Activated naive CD4-positive, alpha-beta T cell treated with anti-CD3 and anti-CD28 coated beads, Interleukin-2, amount 50 U/mL, for 16 hours (primary cell): ENCODE measurements at regions not wholly inside any gene's neighbourhood (a gene's known extent, or its start where the extent isn't known, plus 50 kb on each side); places are given as distances from the start of the nearest gene placed in this dataset.
"Not testable (repeated sequence)": the region's sequence is repeated elsewhere in the genome, so short reads cannot be mapped to it uniquely, and the experiment has no call there.

Source experiments
- DNase-seq: peaks from one replicate; pipeline ENCODE4 v3.0.0-alpha.2; 2020

DNA sequence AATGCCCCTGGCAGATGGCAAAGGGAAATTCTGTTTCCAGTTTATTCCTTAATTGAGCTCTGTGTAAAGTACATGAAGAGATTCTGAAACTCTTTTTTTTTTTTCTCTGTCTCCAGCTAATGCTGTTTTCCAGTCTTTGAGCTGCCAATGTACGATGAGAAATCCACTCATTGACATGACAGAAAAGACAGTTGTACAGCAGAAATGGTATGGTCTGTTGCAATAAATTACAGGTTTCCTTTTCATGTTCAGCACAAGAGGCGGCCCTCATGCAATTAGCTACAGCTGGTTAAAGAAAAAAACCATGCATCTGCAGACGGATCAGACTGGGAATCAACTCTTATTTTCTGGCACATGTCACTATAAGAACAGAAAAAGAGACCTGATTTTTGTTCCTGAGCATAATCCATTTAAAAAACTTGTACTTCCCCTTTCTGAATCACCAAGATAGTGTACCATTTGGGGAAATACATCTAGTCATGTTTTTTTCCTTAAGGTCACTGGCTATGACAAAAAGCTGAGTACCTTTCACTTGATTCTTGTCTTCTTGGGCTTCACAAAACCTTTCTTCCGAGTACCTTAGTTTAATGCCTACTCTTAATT is 289.8 kb upstream of the PREP start:
- no peak for DNase-seq

DNA sequence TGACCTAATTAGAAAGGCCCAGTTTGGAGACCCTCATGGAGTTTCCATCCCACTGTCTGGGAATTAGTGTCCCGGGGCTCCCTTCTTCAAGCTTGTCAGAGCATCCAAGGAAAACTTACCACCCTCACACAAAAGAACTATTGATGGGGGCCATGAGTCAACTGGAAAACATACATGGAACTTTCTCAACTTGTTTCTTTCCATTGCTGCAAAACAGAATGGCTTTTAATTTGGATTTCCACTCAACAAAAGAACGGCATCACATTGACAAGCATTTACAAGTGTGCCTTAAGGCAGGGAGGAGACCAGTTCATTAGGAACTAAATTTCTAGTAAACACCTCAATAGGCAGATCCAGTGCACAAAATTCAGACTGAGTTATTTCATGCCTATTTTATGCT is 289.1 kb upstream of the PREP start:
- no peak for DNase-seq

DNA sequence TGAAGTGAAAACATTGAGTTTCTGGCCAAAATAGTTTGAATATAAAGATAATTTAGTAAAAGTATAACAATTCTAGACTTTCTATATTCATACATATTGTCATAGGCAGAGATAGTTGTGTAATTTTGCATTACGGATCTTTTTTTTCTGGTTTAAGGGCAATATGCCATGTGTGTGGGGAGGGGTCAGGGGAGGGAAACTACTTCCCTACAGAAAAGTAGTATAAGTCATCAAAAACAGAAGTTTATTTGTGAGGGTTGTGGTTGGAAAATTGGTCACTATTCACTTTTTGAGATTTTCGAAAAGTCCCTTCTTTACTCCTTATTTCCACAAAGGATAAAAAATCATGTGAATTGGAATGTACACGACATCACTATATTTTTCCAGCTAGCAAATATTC is 288.2 kb upstream of the PREP start:
- no peak for DNase-seq

DNA sequence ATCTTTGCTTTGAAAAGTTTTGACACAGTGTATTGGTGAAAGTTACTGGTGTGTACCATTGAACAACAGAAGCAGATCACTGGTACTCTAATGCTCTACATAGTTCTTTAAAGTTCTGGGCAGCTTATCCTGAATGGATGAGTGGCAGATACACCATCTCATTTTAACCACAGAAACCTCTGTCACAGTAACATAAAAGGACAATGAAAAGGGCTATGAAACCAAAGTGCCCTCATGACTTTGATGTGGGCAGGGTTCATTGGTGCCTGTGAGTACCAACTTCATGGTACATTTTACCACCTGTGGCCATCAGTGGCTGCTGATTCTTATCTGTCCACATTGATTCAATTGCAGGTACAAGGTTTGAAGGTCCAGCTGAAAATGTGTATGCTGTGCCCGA is 285.7 kb upstream of the PREP start:
- no peak for DNase-seq

DNA sequence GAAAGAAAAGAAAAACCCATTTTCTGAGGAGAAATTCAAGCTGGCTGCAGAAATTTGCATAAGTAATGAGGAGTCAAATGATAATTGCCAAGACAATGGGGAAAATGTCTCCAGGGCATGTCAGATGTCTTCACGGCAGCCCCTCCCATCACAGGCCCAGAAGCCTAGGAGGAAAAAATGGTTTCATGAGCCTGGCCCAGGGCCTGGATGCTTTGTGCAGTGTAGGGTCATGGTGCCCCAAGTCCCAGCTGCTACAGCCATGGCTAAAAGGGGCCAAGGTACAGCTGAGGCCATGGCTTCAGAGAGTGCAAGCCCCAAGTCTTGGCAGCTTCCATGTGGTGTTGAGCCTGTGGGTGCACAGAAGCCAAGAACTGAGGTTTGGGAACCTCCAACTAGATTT is 283.9 kb upstream of the PREP start:
- not testable (repeated sequence) for DNase-seq

DNA sequence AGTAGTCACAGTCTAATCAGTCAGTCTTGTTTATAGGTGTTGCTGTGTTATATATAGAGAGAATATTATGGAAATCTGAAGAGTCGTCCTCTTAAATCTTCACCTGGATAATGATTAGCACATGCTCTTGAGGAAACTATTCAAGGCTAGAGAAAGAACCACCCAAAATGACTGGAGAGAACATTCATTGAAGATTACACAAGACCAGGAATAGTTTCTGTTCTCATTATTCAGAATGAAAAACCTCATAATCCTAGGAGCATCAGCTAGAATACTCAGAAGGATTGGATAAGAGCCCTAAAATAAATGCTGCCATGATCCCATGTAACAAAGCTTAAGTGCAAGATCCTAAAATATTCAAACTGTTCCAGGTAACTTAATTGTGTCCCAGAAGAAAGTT is 278.2 kb upstream of the PREP start:
- no peak for DNase-seq

DNA sequence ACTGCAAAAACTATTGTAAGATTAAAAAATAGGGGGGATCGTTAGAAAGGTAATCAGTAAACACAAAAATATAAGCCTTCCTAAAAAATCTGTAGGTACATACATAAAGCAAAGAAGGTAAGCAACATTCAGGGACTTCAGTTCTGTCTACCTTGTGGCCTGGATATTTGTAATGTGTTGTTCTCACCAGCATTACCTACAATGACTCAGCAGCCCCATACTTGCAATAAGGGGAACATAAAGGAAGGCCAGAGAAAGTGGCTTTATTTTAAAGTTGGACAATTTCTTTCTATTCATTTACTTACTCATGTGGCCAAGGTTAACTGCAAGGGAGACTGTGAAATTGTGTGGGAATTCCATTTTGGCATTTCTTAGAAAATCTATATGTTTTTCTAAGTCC is 277.2 kb upstream of the PREP start:
- no peak for DNase-seq

DNA sequence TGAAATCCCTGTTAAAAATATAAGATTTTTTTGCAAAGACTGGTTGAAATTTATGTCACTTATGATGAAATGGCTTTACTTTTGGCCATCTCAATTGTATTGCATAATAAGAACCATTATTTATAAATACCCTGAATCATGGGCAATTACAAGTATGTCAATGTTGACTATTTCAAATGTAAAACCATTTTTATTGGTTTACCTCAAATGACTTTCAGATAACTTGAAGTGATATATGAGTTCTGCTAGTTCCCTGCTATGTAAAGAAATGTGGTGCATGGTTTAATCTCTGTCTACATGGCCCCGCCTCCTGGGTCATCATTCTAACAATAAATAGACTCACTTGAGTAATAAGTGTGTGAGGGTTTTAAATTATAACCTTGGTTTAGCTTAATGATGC is 275.6 kb upstream of the PREP start:
- DNase-seq, result no peak

DNA sequence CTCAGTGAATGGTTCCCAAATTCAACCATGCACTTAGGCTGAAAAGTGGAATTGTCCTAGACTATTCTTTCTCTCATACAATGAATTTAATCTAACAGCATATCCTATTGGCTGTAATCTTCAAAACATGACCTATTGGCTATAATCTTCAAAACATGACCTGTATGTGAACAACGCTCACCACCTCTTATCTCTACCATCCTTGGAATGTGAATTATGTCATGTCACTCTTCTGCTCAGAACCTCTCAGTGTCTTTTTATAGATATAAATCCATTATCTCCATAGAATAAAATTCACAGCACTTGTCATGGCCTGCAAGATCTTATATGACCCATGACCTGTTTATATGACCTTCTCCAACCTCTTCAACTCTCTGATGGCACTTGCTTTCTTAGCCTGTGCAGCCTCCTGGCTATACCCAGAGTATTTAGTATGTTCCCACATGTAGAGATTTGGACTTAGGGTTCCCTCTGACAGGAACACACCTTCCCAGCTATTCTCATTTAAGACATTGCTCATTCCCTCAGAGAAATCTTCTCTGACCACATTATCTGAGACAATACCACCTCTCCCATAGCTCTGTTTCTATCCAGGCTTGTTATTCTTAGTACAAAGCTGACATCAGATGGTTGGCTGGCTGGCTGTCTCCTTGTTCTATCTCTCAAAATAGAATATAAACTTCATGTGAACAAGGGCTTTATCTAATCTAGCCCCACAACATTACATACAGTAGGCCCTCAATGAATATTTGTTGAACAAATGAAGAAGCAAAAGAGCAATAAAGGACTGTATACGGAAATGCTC is 275.0 kb upstream of the PREP start:
- DNase-seq, result no peak

DNA sequence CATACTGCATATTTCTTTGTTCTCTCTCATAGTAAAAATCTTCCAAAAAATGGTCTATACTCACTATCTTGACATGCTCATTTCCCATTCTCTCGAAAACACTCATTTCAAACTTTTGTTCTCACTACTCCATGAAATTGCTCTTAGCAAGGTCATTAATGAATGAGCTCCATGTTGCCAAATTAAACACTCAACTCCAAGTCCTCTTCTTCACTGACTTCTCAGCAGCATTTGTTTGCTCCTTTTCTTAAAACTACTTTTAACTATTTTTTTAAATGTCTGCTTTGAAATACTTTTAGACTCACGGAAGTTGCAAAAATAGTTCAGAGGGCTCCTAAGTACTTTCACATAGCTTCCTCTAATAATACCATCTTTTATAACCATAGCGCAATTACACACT is 274.0 kb upstream of the PREP start:
- DNase-seq, result no peak

DNA sequence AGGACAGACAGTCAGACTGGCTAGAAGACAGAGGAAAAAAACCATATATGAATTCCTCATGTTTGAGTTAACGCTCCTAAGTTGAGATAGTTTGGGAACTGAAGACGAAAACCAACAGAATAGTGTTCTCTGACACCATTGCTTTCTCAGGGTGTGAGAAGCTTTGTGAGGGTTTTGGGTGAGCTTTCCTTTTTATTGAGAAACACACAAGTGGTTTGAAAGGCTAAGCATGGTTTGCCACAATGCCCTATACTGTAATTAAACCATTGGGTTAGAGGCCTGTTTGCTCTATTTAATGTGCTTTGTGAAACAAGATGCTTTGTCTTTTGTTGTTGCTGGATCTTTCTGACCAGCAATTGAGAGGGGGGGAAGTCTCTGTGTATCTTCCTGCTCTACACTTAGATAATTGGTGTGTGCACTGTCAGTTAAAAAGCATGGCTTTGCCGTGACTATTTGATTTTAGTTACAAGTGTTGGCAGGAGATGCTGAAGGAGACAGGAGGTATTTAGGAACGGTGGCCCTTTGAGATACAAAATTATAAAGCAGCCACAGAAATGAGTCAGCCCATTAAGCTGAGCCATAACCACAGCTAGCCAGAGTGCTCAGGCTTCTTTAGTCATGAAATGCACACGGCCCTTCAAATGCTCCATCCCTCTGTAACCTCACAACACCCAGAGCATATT is 273.0 kb upstream of the PREP start:
- DNase-seq, result no peak

DNA sequence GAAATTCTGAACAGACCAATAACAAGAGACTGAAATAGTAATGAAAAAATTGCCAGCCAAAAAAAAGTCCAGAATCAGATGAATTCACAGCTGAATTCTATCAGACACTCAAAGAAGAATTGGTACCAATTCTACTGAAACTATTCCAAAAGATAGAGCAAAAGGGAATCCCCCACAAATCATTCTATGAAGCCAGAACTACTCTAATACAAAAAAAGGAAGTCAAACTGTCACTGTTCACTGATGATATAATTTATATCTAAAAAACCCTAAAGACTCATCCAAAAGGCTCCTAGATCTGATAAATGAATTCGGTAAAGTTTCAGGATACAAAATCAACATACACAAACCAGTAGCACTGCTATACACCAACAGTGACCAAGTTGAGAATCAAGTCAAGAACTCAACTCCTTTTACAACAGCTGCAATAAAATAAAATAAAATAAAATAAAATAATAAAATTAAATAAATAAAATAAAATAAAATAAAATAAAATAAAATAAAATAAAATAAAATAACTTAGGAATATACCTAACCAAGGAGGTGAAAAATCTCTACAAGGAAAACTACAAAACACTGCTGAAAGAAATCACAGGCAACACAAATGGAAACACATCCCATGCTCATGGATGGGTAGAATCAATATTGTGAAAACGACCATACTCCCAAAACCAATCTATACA is 270.1 kb upstream of the PREP start:
- DNase-seq, result not testable (repeated sequence)

DNA sequence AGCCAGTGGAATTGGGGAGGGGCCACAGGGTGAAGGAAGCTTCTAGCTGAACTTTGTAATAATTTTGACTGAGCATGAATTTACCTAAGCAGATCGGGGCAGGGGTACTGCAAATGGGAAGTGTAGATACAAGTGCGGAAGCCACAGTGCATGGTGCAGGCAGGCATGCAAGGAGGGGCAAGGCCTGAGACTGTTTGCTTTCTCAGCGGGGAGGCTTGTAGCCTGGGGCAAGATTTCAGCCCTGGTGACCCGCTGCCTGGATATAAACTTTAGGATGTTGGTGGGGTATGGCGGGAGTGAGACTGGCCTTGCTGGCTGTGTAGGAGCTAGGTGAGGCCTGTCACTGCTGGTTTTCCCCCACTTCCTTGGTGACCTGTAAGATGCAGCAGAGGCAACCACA is 266.4 kb upstream of the PREP start:
- DNase-seq, result no peak

DNA sequence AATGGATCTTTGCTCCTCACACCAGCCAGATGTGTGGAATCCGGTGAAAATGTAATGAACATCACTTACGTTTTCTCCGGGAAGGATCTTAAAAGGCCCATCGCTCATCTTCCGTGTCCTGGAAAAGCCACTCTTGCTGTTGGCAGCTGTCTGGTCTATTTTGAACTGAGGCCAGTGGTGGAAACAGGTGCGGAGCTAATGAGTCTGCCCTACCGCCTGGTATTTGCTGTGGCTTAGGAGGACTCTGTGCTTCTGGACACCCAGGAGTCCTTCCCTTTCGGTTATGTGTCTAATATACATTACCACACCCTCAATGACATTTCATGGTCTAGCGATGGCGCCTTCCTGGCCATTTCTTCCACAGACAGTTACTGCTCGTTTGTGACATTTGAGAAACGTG is 264.2 kb upstream of the PREP start:
- DNase-seq, result no peak

DNA sequence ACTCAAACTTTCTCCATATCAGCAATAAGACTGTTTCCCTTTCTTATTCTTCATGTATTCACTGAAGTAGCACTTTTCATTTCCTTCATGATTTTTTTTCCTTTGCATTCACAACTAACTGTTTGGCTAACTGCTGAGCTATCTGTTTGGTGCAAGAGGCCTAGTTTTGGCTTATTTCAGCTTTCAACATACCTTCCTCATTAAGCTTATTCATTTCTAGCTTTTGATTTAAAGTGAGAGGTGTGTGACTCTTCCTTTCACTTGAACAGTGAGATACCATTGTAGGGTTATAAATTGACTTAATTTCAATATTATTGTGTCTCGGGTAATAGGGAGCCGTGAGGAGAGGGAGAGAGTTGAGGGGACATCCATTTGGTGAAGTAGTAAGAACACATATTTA is 262.0 kb upstream of the PREP start:
- no peak for DNase-seq

DNA sequence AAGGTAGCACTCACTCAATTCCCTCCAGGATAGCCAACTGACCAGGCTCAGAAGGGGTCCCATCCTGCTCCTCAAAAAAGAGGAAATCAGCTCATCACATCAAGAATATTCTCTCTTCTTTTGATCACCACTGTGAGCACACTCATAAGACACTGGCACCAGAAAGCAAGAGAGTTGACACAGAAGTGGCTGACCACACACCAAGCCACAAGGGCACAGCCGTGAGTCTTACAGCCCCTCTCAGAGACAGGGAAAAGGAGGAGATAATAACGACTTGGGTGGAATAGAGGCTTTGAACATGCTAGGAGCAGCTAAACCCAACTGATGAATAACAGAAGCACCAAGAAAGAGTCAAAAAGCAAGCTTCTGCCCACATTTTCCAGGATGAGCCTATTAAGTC is 249.1 kb upstream of the PREP start:
- DNase-seq, result no peak

DNA sequence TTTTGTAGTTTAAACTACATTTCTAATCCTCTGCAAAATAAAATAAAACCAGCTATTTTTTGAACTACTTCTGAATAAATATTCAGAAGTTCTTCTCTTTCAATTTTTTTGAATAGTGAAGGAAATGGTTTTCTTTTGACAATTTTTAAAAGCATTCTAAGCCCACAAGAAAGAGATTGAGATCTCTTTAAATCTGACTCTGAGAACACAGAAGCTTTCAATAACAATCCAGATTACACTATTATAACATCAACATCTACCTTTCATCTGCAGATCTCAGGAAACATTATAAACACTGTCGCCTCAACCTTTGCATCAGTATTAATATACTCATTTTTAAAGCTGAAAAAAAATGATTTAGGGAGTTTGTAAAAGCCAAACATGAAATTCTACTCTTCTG is 247.5 kb upstream of the PREP start:
- no peak for DNase-seq

DNA sequence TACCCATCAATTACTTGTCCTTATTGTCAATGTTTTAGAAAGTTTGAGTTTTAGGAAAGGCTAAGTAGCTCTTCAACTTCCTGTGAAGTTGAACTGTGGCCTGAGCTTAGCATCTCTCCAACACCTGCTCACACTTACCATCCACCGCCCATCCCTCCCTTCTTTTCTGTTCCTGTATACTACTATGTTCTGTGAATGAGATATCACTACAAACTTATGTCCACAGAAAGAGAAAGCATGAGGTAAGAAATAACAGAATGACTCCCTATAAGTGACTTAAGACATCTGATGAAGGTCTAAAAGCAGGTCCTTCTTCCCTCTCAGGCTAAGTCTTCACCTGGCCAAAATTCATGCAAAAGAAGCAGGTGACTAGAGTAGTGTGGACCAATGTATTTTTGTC is 246.3 kb upstream of the PREP start:
- no peak for DNase-seq

DNA sequence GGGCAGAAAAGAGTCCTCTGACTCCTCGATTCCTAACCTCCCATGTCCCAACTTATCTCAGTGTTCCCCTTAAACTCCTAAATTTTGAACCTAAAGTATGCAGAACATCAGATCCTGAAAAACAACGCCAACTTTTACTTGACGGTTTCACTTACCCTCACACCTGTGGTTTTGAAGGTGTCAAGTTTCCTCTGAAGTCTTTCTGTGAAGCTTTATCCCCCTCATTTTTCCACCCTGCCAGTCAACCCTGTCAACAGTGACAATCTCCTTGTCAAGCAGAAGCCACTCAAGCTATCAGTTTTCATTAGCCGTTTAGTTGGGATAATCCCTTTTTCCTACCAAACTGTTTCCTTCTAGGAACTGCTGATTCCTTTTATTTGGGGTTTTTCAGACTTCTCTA is 245.4 kb upstream of the PREP start:
- DNase-seq, result no peak

DNA sequence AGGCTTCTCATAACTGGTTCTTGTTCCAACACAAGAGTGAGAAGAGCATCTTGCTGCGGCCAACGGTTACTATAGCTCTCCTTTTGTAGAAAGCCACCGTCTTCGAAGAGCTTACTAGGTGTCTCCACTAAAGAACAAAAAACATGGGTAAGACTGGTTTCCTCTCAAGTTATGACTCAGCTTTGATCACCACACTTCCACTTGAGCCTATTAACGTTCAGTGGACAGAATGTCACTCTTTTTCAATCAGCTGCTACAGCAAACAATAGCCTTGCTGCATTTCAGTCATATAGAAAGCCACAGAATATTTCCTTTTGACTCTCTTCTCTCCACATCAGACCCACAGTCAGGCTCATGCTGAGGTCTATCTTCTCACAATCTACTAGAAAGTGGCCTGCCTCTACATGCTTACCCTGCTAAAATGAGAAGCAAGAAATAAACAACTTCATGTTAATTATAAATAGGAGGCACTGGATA is 243.5 kb upstream of the PREP start:
- no peak for DNase-seq

DNA sequence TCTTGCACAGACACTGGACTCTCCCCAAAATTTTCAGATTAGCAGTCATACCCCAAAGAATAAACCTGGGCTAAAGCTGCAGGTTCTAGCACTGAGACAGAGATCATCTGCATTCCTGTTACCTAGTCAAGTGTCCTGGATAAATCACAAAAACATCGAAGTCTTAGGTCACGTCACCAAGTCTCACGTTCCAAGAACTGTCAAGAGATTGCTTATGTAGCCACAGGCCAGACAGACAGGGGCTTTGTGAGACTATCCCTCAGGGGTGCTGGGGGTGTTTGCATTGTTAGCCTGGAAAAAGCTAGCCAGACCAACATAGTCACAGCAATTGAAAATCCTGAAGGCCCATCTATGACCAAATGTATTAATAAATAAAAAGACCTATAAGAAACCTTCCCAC is 243.1 kb upstream of the PREP start:
- DNase-seq, result no peak

DNA sequence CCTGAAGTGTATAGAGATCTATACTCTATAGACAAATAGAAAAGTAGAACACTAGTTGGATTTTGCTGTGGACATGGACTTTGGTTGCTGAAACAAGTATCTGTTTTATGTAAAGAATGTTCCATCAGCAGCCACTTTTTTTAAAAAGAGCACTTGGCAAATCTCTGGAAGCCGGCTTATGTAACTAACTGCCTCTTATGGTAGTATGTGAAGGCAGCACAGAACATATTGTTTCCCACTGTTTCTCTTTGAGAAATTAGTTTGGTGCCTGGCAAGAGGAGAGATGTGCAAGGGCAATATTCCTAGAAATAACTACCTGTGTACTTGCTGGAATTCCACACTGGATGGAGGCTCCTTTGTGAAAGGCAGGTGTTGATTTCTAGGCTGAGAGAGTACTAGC is 242.3 kb upstream of the PREP start:
- no peak for DNase-seq

DNA sequence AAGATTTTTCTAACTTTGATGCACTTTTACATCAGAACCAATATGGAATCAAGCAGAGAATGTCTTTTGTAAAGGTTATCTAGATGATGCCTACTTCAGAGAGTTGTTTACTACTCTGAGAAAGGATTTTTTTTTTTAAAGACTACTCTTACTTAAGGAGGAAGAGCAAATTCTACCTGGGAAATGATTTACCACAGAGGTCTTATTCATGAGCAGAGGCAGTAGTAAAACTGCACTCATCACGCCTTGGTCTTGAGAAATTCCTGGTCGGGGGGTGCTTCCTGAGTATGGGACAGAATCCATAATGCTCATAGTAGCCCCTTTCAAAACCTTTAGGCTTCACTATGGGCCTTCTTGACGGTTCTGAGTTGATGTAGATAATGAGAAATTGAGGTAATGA is 241.8 kb upstream of the PREP start:
- DNase-seq, result no peak

DNA sequence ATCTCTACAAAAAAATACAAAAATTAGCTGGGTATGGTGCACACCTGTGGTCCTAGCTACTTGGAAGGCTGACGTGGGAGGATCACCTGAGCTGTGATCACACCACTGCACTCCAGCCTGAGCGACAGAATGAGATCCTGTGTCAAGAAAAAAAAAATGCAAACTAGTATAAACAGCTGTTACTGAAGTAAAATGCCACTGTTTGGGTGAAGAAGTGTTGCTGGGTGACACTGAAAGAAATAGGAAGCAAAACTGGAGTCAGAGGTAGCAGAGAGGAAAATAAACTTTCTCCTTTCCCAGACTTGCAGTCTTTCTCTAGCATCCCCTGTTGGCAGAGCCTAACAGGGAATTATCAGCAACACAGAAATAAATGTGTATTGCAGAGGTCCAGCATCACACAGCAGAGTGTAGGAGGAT is 241.2 kb upstream of the PREP start:
- DNase-seq, result no peak
